NCI-H82 (cell line): ENCODE measurements at regions not wholly inside any gene's neighbourhood (a gene's known extent, or its start where the extent isn't known, plus 50 kb on each side); places are given as distances from the start of the nearest gene placed in this dataset.
"Not testable (repeated sequence)": the region's sequence is repeated elsewhere in the genome, so short reads cannot be mapped to it uniquely, and the experiment has no call there.

ENCODE experiments used
- DNase-seq: peaks from one replicate; lab custom pipeline; 2025; lab: John Stamatoyannopoulos, UW

- no peak for DNase-seq
Observed at GRCh38 chr9:71363286-71363961, 242.0 kb upstream of the TRPM3 start.

- DNase-seq, result no peak
Observed at GRCh38 chr9:71361357-71361756, 239.9 kb upstream of the TRPM3 start.

- no peak for DNase-seq
Observed at GRCh38 chr9:71357346-71357745, 235.9 kb upstream of the TRPM3 start.

- DNase-seq, result no peak
Observed at GRCh38 chr9:71355884-71356283, 234.5 kb upstream of the TRPM3 start.

- DNase-seq, result no peak
Observed at GRCh38 chr9:71353720-71354119, 232.3 kb upstream of the TRPM3 start.

GRCh38 chr9:71352837-71353236 is 231.4 kb upstream of the TRPM3 start:
- DNase-seq, result peak; percentile 22

- DNase-seq, result no peak
Observed at GRCh38 chr9:71349218-71349617, 227.8 kb upstream of the TRPM3 start.

- DNase-seq, result no peak
Observed at GRCh38 chr9:71333321-71333720, 211.9 kb upstream of the TRPM3 start.

- DNase-seq, result no peak
Observed at GRCh38 chr9:71331603-71332002, 210.2 kb upstream of the TRPM3 start.

GRCh38 chr9:71329873-71330272 is 208.5 kb upstream of the TRPM3 start:
- no peak for DNase-seq

GRCh38 chr9:71326360-71326759 is 204.9 kb upstream of the TRPM3 start:
- no peak for DNase-seq

GRCh38 chr9:71323357-71323756 is 201.9 kb upstream of the TRPM3 start:
- no peak for DNase-seq

- DNase-seq, result no peak
Observed at GRCh38 chr9:71322311-71322710, 200.9 kb upstream of the TRPM3 start.

GRCh38 chr9:71308454-71308853 is 187.0 kb upstream of the TRPM3 start:
- no peak for DNase-seq

GRCh38 chr9:71306134-71306533 is 184.7 kb upstream of the TRPM3 start:
- DNase-seq, result no peak

GRCh38 chr9:71303351-71303750 is 181.9 kb upstream of the TRPM3 start:
- no peak for DNase-seq

GRCh38 chr9:71302776-71303175 is 181.4 kb upstream of the TRPM3 start:
- DNase-seq, result no peak

GRCh38 chr9:71295928-71296327 is 174.5 kb upstream of the TRPM3 start:
- DNase-seq, result no peak

GRCh38 chr9:71286146-71286545 is 164.7 kb upstream of the TRPM3 start:
- no peak for DNase-seq

GRCh38 chr9:71285191-71285656 is 163.8 kb upstream of the TRPM3 start:
- peak; percentile 80 for DNase-seq

- DNase-seq, result not testable (repeated sequence)
Observed at GRCh38 chr9:71282116-71282515, 160.7 kb upstream of the TRPM3 start.

GRCh38 chr9:71279151-71279739 is 157.8 kb upstream of the TRPM3 start:
- DNase-seq, result no peak

- no peak for DNase-seq
Observed at GRCh38 chr9:71273613-71274012, 152.2 kb upstream of the TRPM3 start.

- DNase-seq, result no peak
Observed at GRCh38 chr9:71271602-71272001, 150.2 kb upstream of the TRPM3 start.
